AG10803 (cell line): ENCODE measurements at regions not wholly inside any gene's neighbourhood (a gene's known extent, or its start where the extent isn't known, plus 50 kb on each side); places are given as distances from the start of the nearest gene placed in this dataset.

ENCODE experiments used
- DNase-seq: peaks from one replicate; pipeline ENCODE4 v3.0.0; 2010; ENCODE audit warnings: low read depth
- H3K4me3 ChIP-seq: 2 replicates; pipeline ENCODE4 v1.5.1; 2011; ENCODE audit warnings: mild to moderate bottlenecking, low read length, control low read depth
- TF ChIP-seq, protein P1 (sequence below): conservative IDR thresholded peaks from 2 replicates; pipeline ENCODE4 v1.5.1; 2011; ENCODE audit warnings: mild to moderate bottlenecking, low read length, control low read depth, inconsistent platforms

DNA sequence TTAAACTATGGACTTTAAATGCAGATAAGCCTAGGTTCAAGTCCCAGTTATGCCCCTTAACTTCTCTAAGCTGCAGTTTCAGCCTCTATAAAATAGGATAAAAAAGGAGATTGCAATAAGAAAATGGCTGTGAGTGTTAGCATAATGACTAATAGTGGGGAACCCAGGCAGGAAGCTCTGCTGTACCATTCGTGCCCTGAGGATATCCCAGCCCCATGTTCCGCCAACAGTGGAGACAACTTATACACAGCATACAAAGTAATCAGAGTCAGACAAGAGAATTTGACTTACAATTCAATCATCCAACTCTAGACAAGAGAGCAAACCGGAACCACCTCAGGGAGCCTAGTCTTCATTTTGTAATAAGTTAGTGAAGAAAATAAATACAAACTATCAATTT lies 141.5 kb upstream of the FSTL4 start:
- TF ChIP-seq, protein P1, sequence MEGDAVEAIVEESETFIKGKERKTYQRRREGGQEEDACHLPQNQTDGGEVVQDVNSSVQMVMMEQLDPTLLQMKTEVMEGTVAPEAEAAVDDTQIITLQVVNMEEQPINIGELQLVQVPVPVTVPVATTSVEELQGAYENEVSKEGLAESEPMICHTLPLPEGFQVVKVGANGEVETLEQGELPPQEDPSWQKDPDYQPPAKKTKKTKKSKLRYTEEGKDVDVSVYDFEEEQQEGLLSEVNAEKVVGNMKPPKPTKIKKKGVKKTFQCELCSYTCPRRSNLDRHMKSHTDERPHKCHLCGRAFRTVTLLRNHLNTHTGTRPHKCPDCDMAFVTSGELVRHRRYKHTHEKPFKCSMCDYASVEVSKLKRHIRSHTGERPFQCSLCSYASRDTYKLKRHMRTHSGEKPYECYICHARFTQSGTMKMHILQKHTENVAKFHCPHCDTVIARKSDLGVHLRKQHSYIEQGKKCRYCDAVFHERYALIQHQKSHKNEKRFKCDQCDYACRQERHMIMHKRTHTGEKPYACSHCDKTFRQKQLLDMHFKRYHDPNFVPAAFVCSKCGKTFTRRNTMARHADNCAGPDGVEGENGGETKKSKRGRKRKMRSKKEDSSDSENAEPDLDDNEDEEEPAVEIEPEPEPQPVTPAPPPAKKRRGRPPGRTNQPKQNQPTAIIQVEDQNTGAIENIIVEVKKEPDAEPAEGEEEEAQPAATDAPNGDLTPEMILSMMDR: no peak
- no peak overlapping the region for H3K4me3 ChIP-seq
- DNase-seq: no peak

DNA sequence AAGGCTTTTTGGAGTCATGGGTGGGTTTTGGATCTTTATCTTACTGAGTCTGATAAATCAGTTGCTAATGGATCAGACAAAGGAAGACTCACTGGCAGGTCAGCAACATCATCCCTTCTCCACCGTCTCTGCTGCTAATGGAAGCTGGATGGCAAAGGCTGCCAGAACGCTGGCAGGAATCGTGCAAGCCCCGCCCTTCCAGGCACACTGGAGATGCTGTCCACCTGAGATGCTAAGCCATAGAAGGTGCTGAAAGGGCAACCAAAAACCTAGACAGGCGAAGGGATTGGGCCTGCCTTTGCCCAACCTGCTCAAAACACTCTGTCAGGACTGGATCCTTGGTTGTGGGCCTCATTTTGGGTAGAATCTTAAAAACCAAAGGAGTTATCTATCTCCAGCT lies 139.5 kb upstream of the FSTL4 start:
- TF ChIP-seq, protein P1: no peak
- DNase-seq: no peak

DNA sequence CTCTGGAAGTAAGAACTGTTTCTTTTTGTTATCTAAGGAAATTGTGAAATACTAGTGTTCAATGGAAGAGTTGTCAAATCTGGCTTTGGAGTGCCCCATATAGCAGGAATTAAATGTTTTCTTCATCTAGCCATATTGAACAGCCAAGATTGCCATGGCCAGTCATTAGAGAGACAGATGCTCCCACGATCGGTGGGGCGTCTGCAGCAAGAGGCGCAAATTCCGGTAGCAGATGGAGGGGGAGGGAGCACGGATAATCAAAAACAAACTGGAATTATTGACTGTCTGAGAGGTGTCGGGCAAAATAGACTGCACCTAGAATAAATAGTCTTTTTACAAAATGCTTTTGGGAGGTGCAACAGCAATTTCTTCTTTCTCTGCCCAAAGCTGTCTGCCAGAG lies 139.1 kb upstream of the FSTL4 start:
- TF ChIP-seq, protein P1: no peak
- no peak overlapping the region for H3K4me3 ChIP-seq
- no peak for DNase-seq

More for the DNA sequence above, 139.5 kb upstream of the FSTL4 start:
- H3K4me3 ChIP-seq: no peak overlapping the region

DNA sequence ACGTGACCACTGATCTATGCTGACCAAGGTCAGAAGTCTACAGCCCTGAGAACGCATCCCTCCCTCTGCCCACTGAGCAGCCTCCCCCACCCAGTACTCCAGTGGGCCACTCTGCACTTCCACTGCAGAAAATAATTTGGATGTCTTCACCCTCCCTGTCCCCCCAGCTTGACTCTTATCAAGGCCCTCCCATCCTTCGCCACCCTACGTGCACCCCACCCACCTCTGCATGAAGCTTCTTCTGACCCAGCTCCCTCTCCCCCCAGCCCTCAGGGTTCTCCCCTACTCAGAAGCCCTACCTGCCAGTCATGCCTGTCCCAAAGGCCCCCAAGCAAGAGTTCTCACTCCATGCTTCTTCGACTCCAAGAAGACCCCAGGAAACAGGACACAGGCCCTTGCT lies 138.5 kb upstream of the FSTL4 start:
- TF ChIP-seq, protein P1: no peak
- H3K4me3 ChIP-seq: no peak overlapping the region
- DNase-seq: no peak

DNA sequence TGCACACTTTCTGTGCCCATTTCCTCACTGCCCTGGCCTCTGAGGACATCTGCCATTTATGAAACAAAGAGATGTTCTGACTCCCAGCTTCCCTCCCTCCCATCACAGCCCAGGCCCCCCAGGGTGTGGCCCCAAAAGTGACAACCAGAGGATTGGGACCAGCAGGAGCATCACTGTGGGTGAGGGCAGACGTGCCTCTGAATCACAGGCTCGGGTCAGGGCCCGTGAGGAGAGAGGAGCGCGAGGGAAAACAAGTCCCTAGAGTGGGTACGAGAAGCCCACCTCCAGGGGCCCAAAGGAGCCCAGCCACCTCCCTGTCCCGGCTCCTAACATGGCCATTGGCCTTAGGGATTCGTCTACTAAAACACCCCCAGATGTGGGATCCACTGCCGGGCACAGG lies 138.0 kb upstream of the FSTL4 start:
- TF ChIP-seq, protein P1: no peak
- DNase-seq: no peak
- no peak overlapping the region for H3K4me3 ChIP-seq

DNA sequence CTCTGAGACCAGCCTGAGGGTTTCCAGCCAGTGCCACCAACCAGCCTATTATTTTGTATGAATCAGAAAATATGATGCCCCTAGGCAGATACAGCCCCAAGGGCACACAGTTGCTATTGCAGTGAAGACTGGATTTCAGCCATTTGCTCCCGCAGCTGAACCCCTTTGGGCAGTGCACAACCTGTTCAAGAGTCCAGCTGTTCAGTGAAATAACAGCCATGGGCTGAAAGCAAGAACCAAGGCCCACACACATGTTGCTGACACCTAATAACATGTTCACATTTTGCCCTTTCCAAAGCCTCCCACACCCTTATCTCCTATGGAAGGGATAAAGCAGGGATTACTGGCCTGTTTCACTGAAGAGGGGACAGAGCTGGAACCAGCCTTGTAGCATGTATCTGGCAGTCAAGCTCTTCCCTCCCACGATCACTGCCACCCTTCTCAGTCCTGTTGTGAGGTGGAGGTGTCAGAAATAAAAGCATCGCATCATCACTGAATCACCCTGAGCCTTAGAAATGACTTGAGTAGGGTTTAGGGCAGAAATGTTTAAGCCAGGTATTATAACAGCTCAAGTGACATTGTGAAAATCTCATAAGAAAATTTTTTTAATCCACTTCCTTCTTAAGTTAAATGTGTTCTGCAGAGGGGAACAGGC lies 137.1 kb upstream of the FSTL4 start:
- no peak overlapping the region for H3K4me3 ChIP-seq
- TF ChIP-seq, protein P1: no peak
- DNase-seq: no peak

DNA sequence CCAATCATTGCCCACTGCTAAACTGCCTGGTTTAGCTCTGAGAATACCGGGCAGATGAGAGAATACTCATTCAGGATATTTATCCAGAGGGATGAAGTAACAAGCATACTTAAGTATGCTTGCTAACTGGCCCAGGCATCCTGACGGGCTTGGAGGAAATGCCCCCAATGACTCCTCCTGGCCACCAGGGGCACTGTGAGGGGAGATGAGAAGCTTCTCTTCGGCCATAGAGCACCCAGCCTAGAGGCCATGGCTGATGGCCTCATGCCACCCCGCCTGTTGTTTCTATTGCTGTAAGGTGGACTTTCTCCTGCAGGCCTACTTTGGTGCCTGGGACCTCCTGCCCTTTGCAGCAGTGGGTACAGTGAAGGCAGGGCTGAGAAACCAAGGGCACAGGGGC lies 134.5 kb upstream of the FSTL4 start:
- no peak for DNase-seq
- no peak overlapping the region for H3K4me3 ChIP-seq
- TF ChIP-seq, protein P1: no peak
